K562 (cell line): ENCODE measurements at regions not wholly inside any gene's neighbourhood (a gene's known extent, or its start where the extent isn't known, plus 50 kb on each side); places are given as distances from the start of the nearest gene placed in this dataset.

ENCODE experiments used
- POLR2AphosphoS5 ChIP-seq: IDR thresholded peaks from 2 replicates; pipeline ENCODE4 v1.6.1; 2011; ENCODE audit warnings: mild to moderate bottlenecking, low read depth, low read length, moderate library complexity; ENCODE audit not compliant: control insufficient read depth, insufficient read depth
- ZFP36 ChIP-seq: fragments of 150-350 bp; IDR thresholded peaks from 2 replicates; pipeline ENCODE4 v1.6.1; 2018; ENCODE audit warnings: low read length, low read depth; ENCODE audit not compliant: partially characterized antibody

DNA sequence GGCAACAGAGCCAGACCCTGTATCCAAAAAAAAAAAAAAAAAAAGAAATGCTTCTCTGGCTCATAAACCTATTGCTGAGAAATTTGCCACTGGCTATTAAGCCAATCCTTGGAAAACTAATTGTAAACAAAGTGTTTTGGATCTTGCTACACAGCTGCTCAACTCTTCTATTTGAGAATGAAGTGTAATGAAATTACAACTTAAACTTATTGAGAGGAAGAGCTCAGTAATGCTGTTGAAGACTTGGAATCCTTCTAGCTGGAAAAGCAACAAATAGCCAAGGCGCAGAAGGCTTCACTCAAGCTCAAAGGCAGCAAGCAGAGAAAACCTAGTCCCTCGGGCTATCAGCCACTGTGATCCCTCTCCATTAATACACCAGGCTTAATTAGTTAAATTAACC, 99.6 kb upstream of the ZNF438 start:
- TF ChIP-seq ZFP36 = no peak
- TF ChIP-seq POLR2AphosphoS5 = no peak
